ENCODE measurements at regions not wholly inside any gene's neighbourhood (a gene's known extent, or its start where the extent isn't known, plus 50 kb on each side); places are given as distances from the start of the nearest gene placed in this dataset.
A peak's percentile ranks its signal among the peaks of the same experiment; 100 is the strongest.

GRCh38 chr5:135136546-135136945 is 102.5 kb upstream of the PITX1 start:
- WGBS, 2 donors (ENCODE audit: low coverage in 1 of 2), result 76% methylated on average over 2 of the region's 2 CpGs; no CpG with 5 or more reads in 1 of the 2 donors
- H3K4me3 ChIP-seq, result no peak overlapping the region

GRCh38 chr5:135135530-135136226 is 101.7 kb upstream of the PITX1 start:
- 56 to 95% methylated on average over 4 to 8 of the region's 14 CpGs for WGBS, 2 donors (ENCODE audit: low coverage in 1 of 2)
- ATAC-seq, result peak; percentile 47
- Histone ChIP-seq H3K4me1 (peaks cover 0 to 23% (median 0%) of the 10 kb centered on the region in 3 donors), H3K36me3 (no peaks in the 10 kb centered on the region), H3K9me3 (no peaks in the 10 kb centered on the region), H3K27ac (no peak overlapping the region), H3K4me3 (no peak overlapping the region), H3K27me3 (no peaks in the 10 kb centered on the region)
- peak; percentile 41 for TF ChIP-seq POLR2AphosphoS5 (IDR thresholded peaks at IDR 0.05)
- no peak for TF ChIP-seq CTCF (IDR thresholded peaks at IDR 0.05)
- no peak for TF ChIP-seq EP300 (IDR thresholded peaks at IDR 0.05)
- TF ChIP-seq POLR2A (IDR thresholded peaks at IDR 0.05), result no peak

More at GRCh38 chr5:135136546-135136945, 102.5 kb upstream of the PITX1 start:
- H3K9me3 ChIP-seq, result no peaks in the 10 kb centered on the region
- peaks cover 0 to 23% (median 0%) of the 10 kb centered on the region in 3 donors for H3K4me1 ChIP-seq
- no peaks in the 10 kb centered on the region for H3K36me3 ChIP-seq
- H3K27me3 ChIP-seq, result no peaks in the 10 kb centered on the region
- TF ChIP-seq CTCF (IDR thresholded peaks at IDR 0.05) (no peak), POLR2AphosphoS5 (IDR thresholded peaks at IDR 0.05) (no peak), POLR2A (IDR thresholded peaks at IDR 0.05) (no peak), EP300 (IDR thresholded peaks at IDR 0.05) (no peak)
- ATAC-seq, result no peak
- no peak overlapping the region for H3K27ac ChIP-seq

GRCh38 chr5:135134691-135135381 is 100.8 kb upstream of the PITX1 start:
- no peaks in the 10 kb centered on the region for H3K27me3 ChIP-seq
- no peak for ATAC-seq
- WGBS, 2 donors (ENCODE audit: low coverage in 1 of 2), result no CpG with 5 or more reads among the region's 7 CpGs
- no peak overlapping the region for H3K4me3 ChIP-seq
- H3K36me3 ChIP-seq, result no peaks in the 10 kb centered on the region
- no peak for TF ChIP-seq POLR2A (IDR thresholded peaks at IDR 0.05)
- no peak for TF ChIP-seq CTCF (IDR thresholded peaks at IDR 0.05)
- no peak for TF ChIP-seq POLR2AphosphoS5 (IDR thresholded peaks at IDR 0.05)
- TF ChIP-seq EP300 (IDR thresholded peaks at IDR 0.05), result no peak
- no peak overlapping the region for H3K27ac ChIP-seq
- peaks cover 0 to 17% (median 0%) of the 10 kb centered on the region in 3 donors for H3K4me1 ChIP-seq
- H3K9me3 ChIP-seq, result no peaks in the 10 kb centered on the region

- H3K4me3 ChIP-seq, result no peak overlapping the region
- H3K9me3 ChIP-seq, result no peaks in the 10 kb centered on the region
- no peak for TF ChIP-seq POLR2A (IDR thresholded peaks at IDR 0.05)
- no peak for TF ChIP-seq CTCF (IDR thresholded peaks at IDR 0.05)
- TF ChIP-seq POLR2AphosphoS5 (IDR thresholded peaks at IDR 0.05), result no peak
- no peak for TF ChIP-seq EP300 (IDR thresholded peaks at IDR 0.05)
- no peaks in the 10 kb centered on the region for H3K36me3 ChIP-seq
- H3K27me3 ChIP-seq, result no peaks in the 10 kb centered on the region
- no peak for ATAC-seq
- peaks cover 0 to 8% (median 0%) of the 10 kb centered on the region in 3 donors for H3K4me1 ChIP-seq
- H3K27ac ChIP-seq, result no peak overlapping the region
- 48 to 62% methylated on average over 2 to 12 of the region's 18 CpGs for WGBS, 2 donors (ENCODE audit: low coverage in 1 of 2)
These were observed 99.9 kb upstream of the PITX1 start for GRCh38 chr5:135133698-135134515.

Data from gastroesophageal sphincter (tissue), 4 donors.